GM21423 (cell line): ENCODE measurements at regions not wholly inside any gene's neighbourhood (a gene's known extent, or its start where the extent isn't known, plus 50 kb on each side); places are given as distances from the start of the nearest gene placed in this dataset.
"Not testable (repeated sequence)": the region's sequence is repeated elsewhere in the genome, so short reads cannot be mapped to it uniquely, and the experiment has no call there.

Source experiments
- ATAC-seq: cut with Tn5 transposase; IDR thresholded peaks from one replicate; pipeline ENCODE4 v1.9.1; 2021; ENCODE audit warnings: mild to moderate bottlenecking, moderate library complexity; ENCODE audit not compliant: unreplicated experiment

DNA sequence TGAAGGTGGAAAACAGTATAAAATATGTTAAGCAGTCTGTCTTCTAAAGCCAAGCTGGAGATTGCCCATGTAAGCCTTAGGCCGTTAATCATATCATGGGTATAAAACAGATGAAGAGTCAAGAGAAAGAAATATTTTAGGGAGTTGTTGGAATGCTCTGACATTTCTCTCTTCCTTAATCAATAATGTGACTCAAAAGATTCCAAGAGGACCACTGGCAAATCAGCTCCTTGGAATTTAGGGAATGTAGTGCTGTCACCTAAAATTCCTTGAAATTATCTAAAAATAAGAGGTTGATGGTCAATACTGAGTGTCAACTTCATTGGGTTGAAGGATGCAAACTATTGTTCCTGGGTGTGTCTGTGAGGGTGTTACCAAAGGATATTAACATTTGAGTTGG, 525.9 kb downstream of the KCNA4 start:
- no peak for ATAC-seq

GRCh38 chr11:29486301-29486700, 530.5 kb downstream of the KCNA4 start:
- no peak for ATAC-seq

- no peak for ATAC-seq
Observed at GRCh38 chr11:29485641-29486040, 531.2 kb downstream of the KCNA4 start.

- no peak for ATAC-seq
Observed at GRCh38 chr11:29484548-29484947, 532.3 kb downstream of the KCNA4 start.

GRCh38 chr11:29483831-29484230, 533.0 kb downstream of the KCNA4 start:
- ATAC-seq, result no peak

- no peak for ATAC-seq
Observed at GRCh38 chr11:29482510-29482909, 534.3 kb downstream of the KCNA4 start.

- ATAC-seq, result no peak
Observed at GRCh38 chr11:29481738-29482137, 535.1 kb downstream of the KCNA4 start.

DNA sequence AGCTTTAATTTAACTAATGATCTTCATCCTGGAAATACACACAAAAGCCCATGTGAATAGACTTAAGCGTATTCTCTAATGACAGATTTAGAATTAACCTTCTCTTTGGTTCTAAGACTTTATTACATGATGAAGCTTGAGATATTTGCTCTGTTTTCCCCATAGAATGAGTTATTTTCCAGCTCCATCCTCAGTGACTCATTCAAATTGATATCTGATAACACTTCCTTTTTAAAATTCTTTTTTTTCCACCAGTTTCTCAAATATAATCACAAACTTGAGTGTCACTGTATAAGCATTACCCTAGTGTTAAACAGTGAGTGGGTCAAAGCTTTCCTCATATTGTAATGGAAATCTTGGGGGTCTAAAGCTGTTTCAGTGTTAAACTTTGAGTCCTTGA, 535.8 kb downstream of the KCNA4 start:
- no peak for ATAC-seq

DNA sequence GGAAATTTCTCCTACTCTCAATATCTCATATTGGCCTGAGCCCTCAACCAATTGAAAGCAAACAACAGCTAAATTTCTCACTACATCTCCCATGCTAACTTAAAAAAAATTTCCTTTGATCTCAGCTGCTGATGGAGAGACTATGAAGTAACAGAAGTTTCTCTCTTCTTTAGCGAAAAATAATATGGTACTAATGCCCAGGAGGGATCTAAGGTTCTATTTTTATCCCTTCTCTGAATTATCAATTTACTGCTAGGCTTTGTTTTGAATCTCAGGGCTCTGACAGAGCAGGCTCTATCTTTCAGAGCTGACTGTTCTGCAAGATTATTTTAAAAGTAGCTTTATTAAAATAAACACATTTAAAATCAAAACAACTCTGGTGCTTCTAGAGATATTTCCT, 558.6 kb downstream of the KCNA4 start:
- no peak for ATAC-seq

GRCh38 chr11:29452146-29452545, 564.7 kb downstream of the KCNA4 start:
- ATAC-seq, result no peak

DNA sequence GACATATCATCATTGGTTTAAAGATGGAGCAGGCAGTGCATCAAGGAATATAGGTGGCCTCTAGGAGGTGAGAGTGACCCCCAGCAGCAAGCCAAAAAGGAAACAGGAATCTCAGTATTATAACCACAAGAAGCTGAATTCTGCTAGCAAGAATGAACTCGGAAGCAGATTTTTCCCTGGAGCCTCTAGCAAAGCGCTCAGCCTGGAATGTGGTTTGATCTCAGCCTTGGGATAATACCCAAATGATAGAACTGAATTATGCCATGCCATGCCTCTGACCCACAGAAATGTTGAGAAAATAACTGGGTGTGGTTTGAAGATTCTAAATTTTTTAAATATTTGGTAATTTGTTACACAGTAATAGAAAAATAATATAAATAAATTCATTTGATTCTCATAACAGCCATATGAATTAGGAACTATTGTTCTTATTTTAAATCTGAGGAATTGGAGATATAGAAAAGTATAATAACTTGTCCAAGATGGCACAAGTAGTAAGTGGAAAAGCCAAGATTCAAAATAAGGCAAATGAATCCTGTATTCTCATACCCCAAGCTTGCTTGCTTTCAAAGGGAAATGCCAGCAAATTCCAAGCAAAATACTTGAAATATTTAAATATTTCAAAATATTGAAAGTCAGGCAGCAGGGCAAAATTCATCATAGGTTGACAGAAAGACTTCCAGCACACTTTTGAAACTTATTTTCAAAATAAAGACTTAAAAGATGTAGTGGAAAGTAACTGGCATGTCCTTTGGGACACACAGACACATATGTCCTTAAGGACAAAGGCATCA, 567.4 kb downstream of the KCNA4 start:
- ATAC-seq, result no peak

DNA sequence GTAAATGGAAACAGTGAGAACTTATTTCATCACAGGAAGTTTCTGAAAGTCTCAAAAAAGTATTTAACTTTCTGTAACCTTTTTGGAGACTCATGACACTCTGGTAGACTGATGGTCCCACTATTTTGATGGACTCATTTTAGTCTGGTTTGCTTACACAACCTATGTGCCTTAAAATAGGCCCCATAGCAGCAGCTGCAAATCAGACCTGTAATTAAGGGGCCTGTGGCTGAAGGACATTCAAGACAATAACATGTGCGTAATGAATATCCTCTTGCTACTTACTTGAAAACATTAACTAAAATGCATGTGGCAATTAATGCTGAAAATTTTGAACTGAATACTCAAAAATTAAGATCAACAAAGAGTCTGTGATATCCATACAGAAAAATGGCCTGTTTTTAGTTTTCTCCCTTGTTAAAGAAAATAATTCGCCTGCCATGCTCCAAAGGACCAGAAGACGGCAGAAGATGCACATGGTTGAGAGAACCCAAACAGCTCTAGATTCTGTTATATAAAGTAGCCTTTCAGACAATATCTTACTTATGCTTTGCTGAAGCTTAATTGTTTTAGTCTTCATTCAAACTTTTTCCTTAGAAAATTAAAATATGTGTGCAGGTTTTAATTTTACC, 568.5 kb downstream of the KCNA4 start:
- ATAC-seq, result no peak

- no peak for ATAC-seq
Observed at GRCh38 chr11:29447821-29448220, 569.0 kb downstream of the KCNA4 start.

DNA sequence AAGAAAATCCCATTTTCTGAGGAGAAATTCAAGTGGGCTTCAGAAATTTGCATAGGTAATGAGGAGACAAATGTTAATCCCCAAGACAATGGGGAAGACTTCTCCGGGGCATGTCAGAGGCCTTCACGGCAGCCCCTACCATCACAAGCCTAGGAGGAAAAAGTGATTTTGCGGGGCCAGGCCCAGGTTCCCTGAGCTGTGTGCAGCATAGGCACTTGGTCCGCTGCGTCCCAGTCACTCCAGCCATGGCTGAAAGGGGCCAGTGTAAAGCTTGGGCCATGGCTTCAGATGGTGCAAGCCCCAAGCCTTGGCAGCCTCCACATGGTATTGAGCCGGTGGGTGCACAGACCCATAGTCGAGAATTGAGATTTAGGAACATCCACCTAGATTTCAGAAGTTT, 570.7 kb downstream of the KCNA4 start:
- ATAC-seq, result no peak

DNA sequence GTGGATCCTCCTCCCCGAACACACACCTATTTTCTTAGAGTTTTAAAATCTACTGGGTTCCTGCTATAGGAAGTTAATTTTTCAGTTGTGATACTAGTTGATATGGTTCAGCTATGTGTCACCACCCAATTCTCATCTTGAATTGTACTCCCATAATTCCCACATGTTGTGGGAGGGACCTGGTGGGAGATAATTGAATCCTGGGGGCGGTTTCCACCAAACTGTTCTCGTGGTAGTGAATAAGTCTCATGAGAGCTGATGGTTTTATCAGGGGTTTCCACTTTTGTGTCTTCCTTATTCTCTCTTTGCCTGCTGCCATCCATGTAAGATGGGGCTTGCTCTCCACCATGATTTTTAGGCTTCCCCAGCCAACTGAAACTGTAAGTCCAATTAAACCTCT, 571.6 kb downstream of the KCNA4 start:
- ATAC-seq, result not testable (repeated sequence)

DNA sequence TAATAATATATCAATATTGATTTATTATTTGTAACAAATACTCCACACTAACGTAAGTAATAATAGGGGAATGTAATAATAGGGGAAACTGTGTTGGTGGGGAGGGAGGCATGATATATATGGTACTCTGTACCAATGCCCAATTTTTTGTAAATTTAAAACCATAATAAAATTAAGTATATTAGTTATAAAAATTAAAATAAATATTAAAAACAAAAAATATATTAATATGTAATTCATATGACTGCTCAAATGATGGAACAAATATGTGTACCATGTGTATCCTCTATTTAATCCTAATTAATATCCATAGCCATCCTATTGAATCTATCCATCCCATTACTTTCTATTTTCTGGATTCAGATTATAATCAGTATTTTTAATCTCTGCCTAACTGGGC, 578.0 kb downstream of the KCNA4 start:
- no peak for ATAC-seq

- ATAC-seq, result no peak
Observed at GRCh38 chr11:29435421-29435820, 581.4 kb downstream of the KCNA4 start.

GRCh38 chr11:29432719-29433325, 584.0 kb downstream of the KCNA4 start:
- no peak for ATAC-seq

- ATAC-seq, result no peak
Observed at GRCh38 chr11:29405305-29405704, 611.5 kb downstream of the KCNA4 start.

DNA sequence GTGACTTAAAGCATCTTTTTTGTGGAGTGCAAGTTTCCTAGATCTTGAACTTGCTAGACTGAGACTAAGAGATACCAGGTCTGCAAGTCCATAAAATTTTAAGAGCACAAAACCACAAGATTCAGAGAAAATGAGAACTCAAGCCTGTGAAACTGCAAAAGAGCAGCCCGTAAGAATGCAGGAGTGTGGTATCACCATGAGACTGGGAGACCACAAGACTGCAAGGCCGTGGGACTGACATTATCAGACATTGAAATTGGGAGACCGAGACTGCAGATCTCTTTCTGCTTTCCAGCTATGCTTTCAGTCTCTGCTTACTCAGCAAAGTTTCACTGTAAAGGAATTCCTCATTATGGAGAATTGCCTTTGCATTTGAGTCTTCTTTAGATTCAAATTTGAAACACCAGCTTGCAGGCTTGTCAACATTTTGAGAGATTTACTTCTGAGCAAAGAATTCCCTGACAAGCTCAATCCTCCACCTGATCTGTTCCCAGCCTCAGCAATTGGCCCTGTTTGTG, 621.2 kb downstream of the KCNA4 start:
- ATAC-seq, result no peak

GRCh38 chr11:29389793-29390192, 627.0 kb downstream of the KCNA4 start:
- no peak for ATAC-seq

GRCh38 chr11:29373725-29374124, 643.1 kb downstream of the KCNA4 start:
- no peak for ATAC-seq
